SK-N-SH (cell line): ENCODE measurements at regions not wholly inside any gene's neighbourhood (a gene's known extent, or its start where the extent isn't known, plus 50 kb on each side); places are given as distances from the start of the nearest gene placed in this dataset.

Source experiments
- EP300 ChIP-seq, 2 experiments: IDR thresholded peaks; 2 replicates each; pipeline versions ENCODE4 v1.4.0 to v1.6.1; 2012; ENCODE audit warnings: borderline replicate concordance in 1 of 2, low read depth in 1 of 2, low read length in 1 of 2
- IRF3 ChIP-seq: fragments of 150-350 bp; IDR thresholded peaks from 2 replicates; pipeline ENCODE4 v1.6.1; 2016; ENCODE audit warnings: mild to moderate bottlenecking, low read depth, low read length
- MXI1 ChIP-seq: IDR thresholded peaks from 2 replicates; pipeline ENCODE4 v1.6.1; 2012; ENCODE audit warnings: mild to moderate bottlenecking, low read depth, low read length, improper control_type of control experiment
- NFIC ChIP-seq: IDR thresholded peaks from 2 replicates; pipeline ENCODE4 v1.4.0; 2012; ENCODE audit warnings: borderline replicate concordance
- REST ChIP-seq: IDR thresholded peaks from 2 replicates; pipeline ENCODE4 v1.6.1; 2012; ENCODE audit warnings: mild to moderate bottlenecking, low read depth, low read length, moderate library complexity
- RFX5 ChIP-seq: IDR thresholded peaks from 2 replicates; pipeline ENCODE4 v1.6.1; 2012; ENCODE audit warnings: mild to moderate bottlenecking, improper control_type of control experiment, low read length
- SIN3A ChIP-seq: IDR thresholded peaks from 2 replicates; pipeline ENCODE4 v1.6.1; 2012; ENCODE audit warnings: low read depth, mild to moderate bottlenecking, low read length, moderate library complexity, borderline replicate concordance
- USF2 ChIP-seq: fragments of 150-350 bp; IDR thresholded peaks from 2 replicates; pipeline ENCODE4 v1.6.1; 2017; ENCODE audit warnings: antibody characterized with exemption, low read length, low read depth, borderline replicate concordance
- YY1 ChIP-seq: IDR thresholded peaks from 2 replicates; pipeline ENCODE4 v1.4.0; 2012; ENCODE audit warnings: low read depth, mild to moderate bottlenecking
- ZBTB33 ChIP-seq: IDR thresholded peaks from 2 replicates; pipeline ENCODE4 v1.4.0; 2012; ENCODE audit warnings: low read depth, borderline replicate concordance
- TF ChIP-seq, protein P1 (sequence below): fragments of 200-600 bp; sonication (generic); IDR thresholded peaks from 2 replicates; pipeline ENCODE4 v1.6.1; 2017; ENCODE audit warnings: antibody characterized with exemption, mild to moderate bottlenecking, moderate library complexity

DNA sequence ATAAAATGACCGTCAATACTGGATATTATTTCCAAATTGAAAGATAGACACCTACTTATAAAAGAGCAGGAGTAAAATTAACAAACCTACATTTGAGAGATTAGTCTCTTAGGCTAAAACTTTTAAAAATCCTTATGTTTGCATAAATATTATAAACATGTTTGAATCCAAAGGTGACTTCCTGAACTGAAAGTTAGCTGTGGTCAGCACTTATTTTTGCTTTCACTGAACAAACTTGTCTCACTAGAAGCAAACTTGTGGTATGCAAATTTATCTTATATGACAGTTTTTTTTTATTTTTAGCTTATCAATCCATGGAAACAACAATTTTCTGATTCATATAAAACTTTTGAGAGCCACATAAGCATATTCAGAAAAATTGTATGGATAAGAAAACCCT is 502.6 kb upstream of the COX7C start:
- TF ChIP-seq, protein P1, sequence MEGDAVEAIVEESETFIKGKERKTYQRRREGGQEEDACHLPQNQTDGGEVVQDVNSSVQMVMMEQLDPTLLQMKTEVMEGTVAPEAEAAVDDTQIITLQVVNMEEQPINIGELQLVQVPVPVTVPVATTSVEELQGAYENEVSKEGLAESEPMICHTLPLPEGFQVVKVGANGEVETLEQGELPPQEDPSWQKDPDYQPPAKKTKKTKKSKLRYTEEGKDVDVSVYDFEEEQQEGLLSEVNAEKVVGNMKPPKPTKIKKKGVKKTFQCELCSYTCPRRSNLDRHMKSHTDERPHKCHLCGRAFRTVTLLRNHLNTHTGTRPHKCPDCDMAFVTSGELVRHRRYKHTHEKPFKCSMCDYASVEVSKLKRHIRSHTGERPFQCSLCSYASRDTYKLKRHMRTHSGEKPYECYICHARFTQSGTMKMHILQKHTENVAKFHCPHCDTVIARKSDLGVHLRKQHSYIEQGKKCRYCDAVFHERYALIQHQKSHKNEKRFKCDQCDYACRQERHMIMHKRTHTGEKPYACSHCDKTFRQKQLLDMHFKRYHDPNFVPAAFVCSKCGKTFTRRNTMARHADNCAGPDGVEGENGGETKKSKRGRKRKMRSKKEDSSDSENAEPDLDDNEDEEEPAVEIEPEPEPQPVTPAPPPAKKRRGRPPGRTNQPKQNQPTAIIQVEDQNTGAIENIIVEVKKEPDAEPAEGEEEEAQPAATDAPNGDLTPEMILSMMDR: no peak
- TF ChIP-seq SIN3A: no peak
- TF ChIP-seq YY1: no peak
- TF ChIP-seq RFX5: no peak
- no peak for TF ChIP-seq ZBTB33
- no peak for TF ChIP-seq IRF3
- no peak for TF ChIP-seq REST
- TF ChIP-seq MXI1: no peak
- TF ChIP-seq EP300 (IDR thresholded peaks at IDR 0.05; ENCODE audit: borderline replicate concordance in 1 of 2, low read depth in 1 of 2, low read length in 1 of 2): no peak
- no peak for TF ChIP-seq NFIC
- no peak for TF ChIP-seq USF2
